GM19351 (cell line): ENCODE measurements at regions not wholly inside any gene's neighbourhood (a gene's known extent, or its start where the extent isn't known, plus 50 kb on each side); places are given as distances from the start of the nearest gene placed in this dataset.
"Not testable (repeated sequence)": the region's sequence is repeated elsewhere in the genome, so short reads cannot be mapped to it uniquely, and the experiment has no call there.

Source experiments
- ATAC-seq: cut with Tn5 transposase; IDR thresholded peaks from one replicate; pipeline ENCODE4 v1.9.1; 2021; ENCODE audit warnings: mild to moderate bottlenecking, moderate library complexity; ENCODE audit not compliant: unreplicated experiment

- no peak for ATAC-seq
Observed at GRCh38 chr10:131577178-131577555, 265.6 kb upstream of the TCERG1L start.

GRCh38 chr10:131577786-131578471, 266.4 kb upstream of the TCERG1L start:
- ATAC-seq: no peak

- ATAC-seq: no peak
Observed at GRCh38 chr10:131578472-131578970, 267.0 kb upstream of the TCERG1L start.

GRCh38 chr10:131579251-131580071, 267.9 kb upstream of the TCERG1L start:
- ATAC-seq: no peak

GRCh38 chr10:131580076-131580652, 268.6 kb upstream of the TCERG1L start:
- ATAC-seq: no peak

- ATAC-seq: no peak
Observed at GRCh38 chr10:131580674-131581073, 269.2 kb upstream of the TCERG1L start.

- ATAC-seq: not testable (repeated sequence)
Observed at GRCh38 chr10:131581547-131581946, 270.0 kb upstream of the TCERG1L start.

- no peak for ATAC-seq
Observed at GRCh38 chr10:131584287-131584686, 272.8 kb upstream of the TCERG1L start.

GRCh38 chr10:131585761-131586160, 274.2 kb upstream of the TCERG1L start:
- no peak for ATAC-seq

- ATAC-seq: no peak
Observed at GRCh38 chr10:131586958-131587357, 275.4 kb upstream of the TCERG1L start.

- no peak for ATAC-seq
Observed at GRCh38 chr10:131587976-131588680, 276.6 kb upstream of the TCERG1L start.

- no peak for ATAC-seq
Observed at GRCh38 chr10:131588704-131589220, 277.2 kb upstream of the TCERG1L start.

GRCh38 chr10:131590567-131590966, 279.0 kb upstream of the TCERG1L start:
- no peak for ATAC-seq

- ATAC-seq: no peak
Observed at GRCh38 chr10:131591936-131592335, 280.4 kb upstream of the TCERG1L start.

- ATAC-seq: no peak
Observed at GRCh38 chr10:131609176-131609575, 291.6 kb upstream of the PPP2R2D start.

GRCh38 chr10:131615150-131615549, 285.7 kb upstream of the PPP2R2D start:
- no peak for ATAC-seq

- no peak for ATAC-seq
Observed at GRCh38 chr10:131616040-131616439, 284.8 kb upstream of the PPP2R2D start.

GRCh38 chr10:131617113-131617858, 283.5 kb upstream of the PPP2R2D start:
- ATAC-seq: no peak

GRCh38 chr10:131618587-131619267, 282.1 kb upstream of the PPP2R2D start:
- no peak for ATAC-seq

- ATAC-seq: no peak
Observed at GRCh38 chr10:131620314-131620713, 280.5 kb upstream of the PPP2R2D start.
